Neural progenitor cell (in vitro differentiated cells): ENCODE measurements at regions not wholly inside any gene's neighbourhood (a gene's known extent, or its start where the extent isn't known, plus 50 kb on each side); places are given as distances from the start of the nearest gene placed in this dataset.
A peak's percentile ranks its signal among the peaks of the same experiment; 100 is the strongest.

Source experiments
- DNase-seq: peaks from one replicate; pipeline ENCODE4 v3.0.0-alpha.2; 2016; ENCODE audit warnings: low spot score
- H2AFZ ChIP-seq: fragments of 200-600 bp; sonication (generic); replicated peaks from 2 replicates; pipeline ENCODE4 v1.6.1; 2016; ENCODE audit warnings: antibody characterized with exemption
- H3F3A ChIP-seq: fragments of 200-600 bp; sonication (generic); 2 replicates; pipeline ENCODE4 v1.6.1; 2016; ENCODE audit warnings: antibody characterized with exemption, low read depth
- H3K27ac ChIP-seq: fragments of 200-600 bp; sonication (generic); 2 replicates; pipeline ENCODE4 v1.5.1; 2016; ENCODE audit warnings: mild to moderate bottlenecking
- H3K27me3 ChIP-seq: fragments of 200-600 bp; sonication (generic); 2 replicates; pipeline ENCODE4 v1.6.1; 2016; ENCODE audit warnings: mild to moderate bottlenecking, moderate library complexity
- H3K36me3 ChIP-seq: fragments of 200-600 bp; sonication (generic); 2 replicates; pipeline ENCODE4 v1.5.1; 2016
- H3K4me1 ChIP-seq: fragments of 200-600 bp; sonication (generic); 2 replicates; pipeline ENCODE4 v1.6.1; 2016; ENCODE audit warnings: mixed run types
- H3K4me2 ChIP-seq: fragments of 200-600 bp; sonication (generic); 2 replicates; pipeline ENCODE4 v1.6.1; 2016
- H3K4me3 ChIP-seq: fragments of 200-600 bp; sonication (generic); 2 replicates; pipeline ENCODE4 v1.5.1; 2016
- H3K79me2 ChIP-seq: fragments of 200-600 bp; sonication (generic); 2 replicates; pipeline ENCODE4 v1.6.1; 2016; ENCODE audit warnings: low read depth
- H3K9ac ChIP-seq: fragments of 200-600 bp; sonication (generic); 2 replicates; pipeline ENCODE4 v1.6.1; 2016
- H3K9me3 ChIP-seq: fragments of 200-600 bp; sonication (generic); 2 replicates; pipeline ENCODE4 v1.5.1; 2016; ENCODE audit warnings: low read depth
- H4K20me1 ChIP-seq: fragments of 200-600 bp; sonication (generic); 2 replicates; pipeline ENCODE4 v1.6.1; 2016; ENCODE audit warnings: low read depth
- H3K27ac Mint-ChIP-seq: 3 replicates; pipeline ENCODE4 v1.8.0; 2021; ENCODE audit warnings: mixed read lengths
- H3K27me3 Mint-ChIP-seq: 2 replicates; pipeline ENCODE4 v1.8.0; 2022; ENCODE audit warnings: low read depth, mild to moderate bottlenecking, inconsistent platforms, moderate library complexity, mixed read lengths; ENCODE audit not compliant: insufficient read depth
- H3K36me3 Mint-ChIP-seq: 3 replicates; pipeline ENCODE4 v1.8.0; 2021; ENCODE audit warnings: mixed read lengths
- H3K4me1 Mint-ChIP-seq: 3 replicates; pipeline ENCODE4 v1.8.0; 2021; ENCODE audit warnings: mixed read lengths
- H3K4me3 Mint-ChIP-seq: 3 replicates; pipeline ENCODE4 v1.8.0; 2021; ENCODE audit warnings: mild to moderate bottlenecking, moderate library complexity, mixed read lengths
- H3K9me3 Mint-ChIP-seq: 3 replicates; pipeline ENCODE4 v1.8.0; 2020; ENCODE audit warnings: mixed read lengths
- CTCF ChIP-seq: fragments of 200-600 bp; sonication (generic); IDR thresholded peaks from 2 replicates; pipeline ENCODE4 v1.5.1; 2017; ENCODE audit warnings: antibody characterized with exemption, mild to moderate bottlenecking
- EZH2 ChIP-seq: fragments of 200-600 bp; sonication (generic); IDR thresholded peaks from 2 replicates; pipeline ENCODE4 v1.6.1; 2017; ENCODE audit warnings: antibody characterized with exemption, mild to moderate bottlenecking, moderate library complexity
- EZH2phosphoT487 ChIP-seq: fragments of 200-600 bp; sonication (generic); IDR thresholded peaks from 2 replicates; pipeline ENCODE4 v1.6.1; 2017; ENCODE audit warnings: antibody characterized with exemption

- Histone ChIP-seq H3K4me1 (peaks cover 28% of the 10 kb centered on the region), H3K9ac (no peak overlapping the region), H3K9me3 (no peaks in the 10 kb centered on the region), H4K20me1 (no peaks in the 10 kb centered on the region), H3K36me3 (no peaks in the 10 kb centered on the region), H3K4me3 (no peak overlapping the region), H3K27ac (no peak overlapping the region), H3K27me3 (no peaks in the 10 kb centered on the region), H3K79me2 (no peaks in the 10 kb centered on the region), H2AFZ (peak overlapping the region; percentile 90), H3K4me2 (no peak overlapping the region), H3F3A (peaks cover 19% of the 10 kb centered on the region)
- H3K9me3 Mint-ChIP-seq = no peaks in the 10 kb centered on the region
- no peak for DNase-seq
- no peak overlapping the region for H3K4me3 Mint-ChIP-seq
- peaks cover 23% of the 10 kb centered on the region for H3K4me1 Mint-ChIP-seq
- no peaks in the 10 kb centered on the region for H3K27me3 Mint-ChIP-seq
- H3K36me3 Mint-ChIP-seq = no peaks in the 10 kb centered on the region
- TF ChIP-seq EZH2phosphoT487 (no peak), EZH2 (no peak), CTCF (no peak)
- no peak overlapping the region for H3K27ac Mint-ChIP-seq
Observed at GRCh38 chr9:105027084-105027483, 99.1 kb upstream of the ABCA1 start.

- no peak for DNase-seq
- no peaks in the 10 kb centered on the region for H3K36me3 Mint-ChIP-seq
- TF ChIP-seq EZH2 (no peak), CTCF (no peak), EZH2phosphoT487 (no peak)
- H3K4me3 Mint-ChIP-seq = no peak overlapping the region
- Histone ChIP-seq H3K4me1 (peaks cover 15% of the 10 kb centered on the region), H2AFZ (no peak overlapping the region), H3K36me3 (no peaks in the 10 kb centered on the region), H4K20me1 (no peaks in the 10 kb centered on the region), H3K79me2 (no peaks in the 10 kb centered on the region), H3F3A (peaks cover 3% of the 10 kb centered on the region), H3K27ac (no peak overlapping the region), H3K4me2 (no peak overlapping the region), H3K4me3 (no peak overlapping the region), H3K9me3 (no peaks in the 10 kb centered on the region), H3K27me3 (no peaks in the 10 kb centered on the region), H3K9ac (no peak overlapping the region)
- peaks cover 5% of the 10 kb centered on the region for H3K9me3 Mint-ChIP-seq
- peaks cover 14% of the 10 kb centered on the region for H3K4me1 Mint-ChIP-seq
- H3K27me3 Mint-ChIP-seq = no peaks in the 10 kb centered on the region
- H3K27ac Mint-ChIP-seq = no peak overlapping the region
Observed at GRCh38 chr9:105030285-105030684, 102.3 kb upstream of the ABCA1 start.

- no peak overlapping the region for H3K4me3 Mint-ChIP-seq
- no peaks in the 10 kb centered on the region for H3F3A ChIP-seq
- no peaks in the 10 kb centered on the region for H3K4me1 Mint-ChIP-seq
- H4K20me1 ChIP-seq = no peaks in the 10 kb centered on the region
- no peak for DNase-seq
- H3K4me3 ChIP-seq = no peak overlapping the region
- H3K27ac ChIP-seq = no peak overlapping the region
- no peak for TF ChIP-seq EZH2
- TF ChIP-seq CTCF = no peak
- TF ChIP-seq EZH2phosphoT487 = no peak
- H3K36me3 ChIP-seq = no peaks in the 10 kb centered on the region
- H3K4me1 ChIP-seq = peaks cover 11% of the 10 kb centered on the region
- no peaks in the 10 kb centered on the region for H3K27me3 ChIP-seq
- no peak overlapping the region for H3K27ac Mint-ChIP-seq
- H3K9ac ChIP-seq = no peak overlapping the region
- H2AFZ ChIP-seq = no peak overlapping the region
- no peak overlapping the region for H3K4me2 ChIP-seq
- no peaks in the 10 kb centered on the region for H3K27me3 Mint-ChIP-seq
- H3K9me3 Mint-ChIP-seq = peaks cover 12% of the 10 kb centered on the region
- H3K79me2 ChIP-seq = no peaks in the 10 kb centered on the region
- no peaks in the 10 kb centered on the region for H3K36me3 Mint-ChIP-seq
- no peaks in the 10 kb centered on the region for H3K9me3 ChIP-seq
Observed at GRCh38 chr9:105037139-105037538, 109.2 kb upstream of the ABCA1 start.
